ENCODE measurements at regions not wholly inside any gene's neighbourhood (a gene's known extent, or its start where the extent isn't known, plus 50 kb on each side); places are given as distances from the start of the nearest gene placed in this dataset.

DNA sequence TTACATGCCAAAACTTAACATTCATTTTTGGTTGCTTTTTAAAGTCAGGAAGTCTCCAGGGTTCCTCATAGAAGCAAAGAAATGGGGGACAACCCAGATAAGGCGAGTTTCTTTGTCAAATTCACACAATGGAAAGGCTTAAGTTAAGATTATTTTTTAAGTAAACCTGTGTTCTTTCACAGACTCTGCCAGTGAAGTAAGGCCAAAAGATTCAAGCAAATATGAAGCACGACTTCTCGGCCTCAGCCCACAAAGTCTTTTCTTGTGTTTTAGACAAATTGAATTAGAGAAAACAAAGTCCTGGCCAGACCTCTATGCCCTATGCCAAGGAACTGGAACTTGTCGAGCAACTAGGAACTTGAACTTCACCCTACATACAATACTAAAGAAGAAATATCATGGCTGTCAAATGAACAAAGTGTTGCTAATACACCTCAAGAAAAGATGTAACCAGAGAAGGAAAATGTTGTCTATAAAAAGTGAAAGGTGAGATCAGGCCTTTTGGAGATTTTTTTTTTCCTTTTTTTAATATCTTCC is 540.0 kb upstream of the JARID2 start:
- no peak overlapping the region for H3K27ac Mint-ChIP-seq
- H3K36me3 Mint-ChIP-seq (ENCODE audit: low read depth) = peaks cover 14% of the 10 kb centered on the region
- H3K9me3 Mint-ChIP-seq = no peaks in the 10 kb centered on the region
- no peaks in the 10 kb centered on the region for H3K27me3 Mint-ChIP-seq (ENCODE audit: low read depth)
- H3K4me3 Mint-ChIP-seq = no peak overlapping the region
- no peak for DNase-seq (ENCODE audit: low spot score)
- H3K4me1 Mint-ChIP-seq (ENCODE audit: low read depth) = peaks cover 28% of the 10 kb centered on the region

DNA sequence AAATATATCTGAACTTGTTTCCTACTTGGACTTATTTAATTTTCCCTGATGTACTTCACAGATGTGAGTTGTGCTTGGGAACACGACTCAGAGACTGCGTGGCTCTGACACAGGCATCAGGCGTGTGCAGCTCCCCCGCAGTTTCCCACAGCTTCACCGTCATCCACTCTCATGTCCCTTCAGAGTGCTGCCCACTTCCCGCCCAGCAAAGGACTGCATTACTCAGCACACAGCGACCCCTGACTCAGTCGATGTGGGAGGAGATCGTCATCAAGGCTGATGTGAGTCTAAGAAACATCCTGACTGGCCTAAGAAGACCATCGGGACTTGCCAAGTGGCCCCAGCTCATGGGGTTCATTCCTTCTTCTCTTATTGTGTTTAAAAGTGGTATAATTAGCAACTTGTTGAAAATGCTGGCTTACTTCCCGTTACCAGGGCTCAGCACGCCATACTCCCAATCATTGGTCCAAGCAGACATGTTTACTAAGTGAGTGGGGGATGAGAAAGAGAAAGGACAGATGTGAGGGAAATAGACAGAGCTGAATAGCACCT is 539.4 kb upstream of the JARID2 start:
- Mint-ChIP-seq H3K4me3 (peak overlapping the region; percentile 33), H3K9me3 (no peaks in the 10 kb centered on the region), H3K36me3 (ENCODE audit: low read depth) (peaks cover 14% of the 10 kb centered on the region), H3K27ac (peak overlapping the region; percentile 6), H3K27me3 (ENCODE audit: low read depth) (no peaks in the 10 kb centered on the region), H3K4me1 (ENCODE audit: low read depth) (peaks cover 33% of the 10 kb centered on the region)
- DNase-seq (ENCODE audit: low spot score) = peak; percentile 90

DNA sequence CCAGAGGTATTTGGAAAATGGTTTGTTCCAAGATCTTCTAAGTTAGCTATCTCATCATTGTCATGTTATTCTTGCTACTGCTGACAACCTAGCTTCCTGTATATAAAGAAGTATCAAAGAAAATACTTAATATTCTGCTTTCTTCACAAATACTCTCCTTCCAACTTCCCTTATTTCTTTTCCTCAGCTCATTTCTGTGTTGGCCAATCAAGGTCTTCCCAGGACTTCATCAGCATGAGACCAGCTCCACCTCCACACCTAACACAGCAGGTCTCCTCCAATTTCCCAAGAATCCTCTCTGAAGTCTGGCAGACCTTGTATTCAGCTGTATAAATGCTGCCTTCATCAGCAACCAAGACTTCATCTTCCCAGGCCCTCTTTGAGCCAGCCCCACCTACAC is 538.6 kb upstream of the JARID2 start:
- no peak overlapping the region for H3K4me3 Mint-ChIP-seq

GRCh38 chr6:14707971-14708465 is 537.9 kb upstream of the JARID2 start:
- H3K4me1 Mint-ChIP-seq (ENCODE audit: low read depth) = peaks cover 38% of the 10 kb centered on the region
- no peaks in the 10 kb centered on the region for H3K27me3 Mint-ChIP-seq (ENCODE audit: low read depth)
- H3K4me3 Mint-ChIP-seq = no peak overlapping the region

More for the DNA sequence above, 538.6 kb upstream of the JARID2 start:
- DNase-seq (ENCODE audit: low spot score) = no peak
- Mint-ChIP-seq H3K9me3 (no peaks in the 10 kb centered on the region), H3K27ac (no peak overlapping the region), H3K36me3 (ENCODE audit: low read depth) (peaks cover 14% of the 10 kb centered on the region), H3K4me1 (ENCODE audit: low read depth) (peaks cover 35% of the 10 kb centered on the region), H3K27me3 (ENCODE audit: low read depth) (no peaks in the 10 kb centered on the region)

DNA sequence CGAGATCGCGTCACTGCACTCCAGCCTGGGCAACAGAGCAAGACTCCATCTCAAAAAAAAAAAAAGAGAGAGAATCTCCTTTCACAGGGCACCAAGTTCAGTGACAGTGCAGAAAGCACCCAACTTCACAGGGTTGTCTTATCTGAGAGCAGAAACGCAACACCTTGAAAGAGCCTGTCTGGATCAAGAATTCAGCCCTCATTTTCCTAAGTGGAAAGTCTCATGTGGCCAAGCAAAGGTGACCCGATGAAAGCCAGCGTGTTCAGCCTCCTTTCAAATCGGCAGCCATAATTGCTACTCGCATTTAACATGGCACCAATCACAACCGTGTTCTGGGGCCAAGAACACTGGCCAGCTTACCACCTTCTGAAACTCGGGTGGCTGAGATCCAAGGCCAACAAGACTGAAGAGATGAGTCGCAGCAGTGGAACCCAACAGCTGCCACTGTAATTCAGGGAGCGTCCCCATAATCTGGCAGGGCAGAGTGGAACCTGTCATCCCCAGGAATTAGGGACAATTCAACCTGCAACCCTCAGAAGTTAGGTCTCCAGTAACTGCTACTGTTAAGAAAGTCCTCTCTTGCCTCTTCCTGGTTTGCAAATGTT is 536.7 kb upstream of the JARID2 start:
- Mint-ChIP-seq H3K4me3 (no peak overlapping the region), H3K36me3 (ENCODE audit: low read depth) (peaks cover 12% of the 10 kb centered on the region), H3K27ac (no peak overlapping the region), H3K9me3 (no peaks in the 10 kb centered on the region), H3K4me1 (ENCODE audit: low read depth) (peaks cover 40% of the 10 kb centered on the region), H3K27me3 (ENCODE audit: low read depth) (no peaks in the 10 kb centered on the region)
- no peak for DNase-seq (ENCODE audit: low spot score)

More at GRCh38 chr6:14707971-14708465, 537.9 kb upstream of the JARID2 start:
- no peak for DNase-seq (ENCODE audit: low spot score)
- Mint-ChIP-seq H3K36me3 (ENCODE audit: low read depth) (peaks cover 14% of the 10 kb centered on the region), H3K27ac (no peak overlapping the region), H3K9me3 (no peaks in the 10 kb centered on the region)

DNA sequence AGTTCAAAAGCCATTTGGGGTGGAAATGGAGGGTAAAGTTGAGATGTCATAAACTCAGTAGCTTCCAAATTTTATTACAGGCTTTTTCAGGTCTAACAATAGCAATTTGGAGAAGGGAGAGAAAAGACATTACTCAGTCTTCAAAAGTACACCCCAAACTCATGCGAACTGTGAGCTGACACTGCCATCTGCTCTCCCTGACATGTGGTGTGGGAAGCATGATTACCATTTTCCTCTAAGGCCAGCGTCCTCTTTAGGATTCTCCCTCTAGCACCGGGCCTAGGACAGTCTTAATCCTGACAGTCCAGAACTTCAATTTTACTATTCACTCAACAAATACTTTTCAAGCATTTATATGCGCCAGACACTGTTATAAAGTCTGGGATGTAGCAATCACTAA is 536.0 kb upstream of the JARID2 start:
- Mint-ChIP-seq H3K4me3 (no peak overlapping the region), H3K36me3 (ENCODE audit: low read depth) (peaks cover 12% of the 10 kb centered on the region), H3K4me1 (ENCODE audit: low read depth) (peaks cover 39% of the 10 kb centered on the region), H3K9me3 (no peaks in the 10 kb centered on the region), H3K27me3 (ENCODE audit: low read depth) (no peaks in the 10 kb centered on the region), H3K27ac (no peak overlapping the region)
- DNase-seq (ENCODE audit: low spot score) = no peak

DNA sequence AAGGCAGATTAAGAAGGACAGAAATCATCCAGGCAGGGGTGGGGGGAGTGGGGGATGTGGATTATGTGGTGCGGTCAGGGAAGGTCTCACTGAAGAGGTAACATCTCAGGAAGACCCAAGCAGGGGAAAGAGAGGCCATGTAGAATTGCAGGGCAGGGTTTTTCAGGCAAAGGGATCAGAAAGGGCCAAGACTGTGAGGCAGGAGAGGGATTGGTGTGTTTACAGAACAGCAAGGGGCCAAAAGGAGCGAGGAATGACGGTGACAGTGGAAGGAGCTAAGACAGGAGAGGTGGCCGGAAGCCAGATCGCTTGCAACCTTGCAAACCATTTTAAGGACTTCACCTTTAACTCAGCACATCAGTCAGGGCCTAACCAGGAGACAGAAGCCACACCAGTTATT is 535.4 kb upstream of the JARID2 start:
- Mint-ChIP-seq H3K27me3 (ENCODE audit: low read depth) (no peaks in the 10 kb centered on the region), H3K4me3 (no peak overlapping the region), H3K36me3 (ENCODE audit: low read depth) (peaks cover 12% of the 10 kb centered on the region), H3K4me1 (ENCODE audit: low read depth) (peaks cover 41% of the 10 kb centered on the region), H3K9me3 (no peaks in the 10 kb centered on the region), H3K27ac (no peak overlapping the region)
- DNase-seq (ENCODE audit: low spot score) = no peak

- peak; percentile 79 for DNase-seq (ENCODE audit: low spot score)
- Mint-ChIP-seq H3K9me3 (no peaks in the 10 kb centered on the region), H3K27me3 (ENCODE audit: low read depth) (no peaks in the 10 kb centered on the region), H3K27ac (peak overlapping the region; percentile 88), H3K4me3 (peak overlapping the region; percentile 15), H3K36me3 (ENCODE audit: low read depth) (peaks cover 12% of the 10 kb centered on the region), H3K4me1 (ENCODE audit: low read depth) (peaks cover 43% of the 10 kb centered on the region)
Observed at GRCh38 chr6:14711056-14711703, 534.7 kb upstream of the JARID2 start.

- Mint-ChIP-seq H3K27me3 (ENCODE audit: low read depth) (no peaks in the 10 kb centered on the region), H3K4me3 (no peak overlapping the region), H3K36me3 (ENCODE audit: low read depth) (peaks cover 12% of the 10 kb centered on the region), H3K27ac (no peak overlapping the region), H3K9me3 (no peaks in the 10 kb centered on the region), H3K4me1 (ENCODE audit: low read depth) (peaks cover 42% of the 10 kb centered on the region)
- DNase-seq (ENCODE audit: low spot score) = no peak
Observed at GRCh38 chr6:14711704-14712379, 534.0 kb upstream of the JARID2 start.

DNA sequence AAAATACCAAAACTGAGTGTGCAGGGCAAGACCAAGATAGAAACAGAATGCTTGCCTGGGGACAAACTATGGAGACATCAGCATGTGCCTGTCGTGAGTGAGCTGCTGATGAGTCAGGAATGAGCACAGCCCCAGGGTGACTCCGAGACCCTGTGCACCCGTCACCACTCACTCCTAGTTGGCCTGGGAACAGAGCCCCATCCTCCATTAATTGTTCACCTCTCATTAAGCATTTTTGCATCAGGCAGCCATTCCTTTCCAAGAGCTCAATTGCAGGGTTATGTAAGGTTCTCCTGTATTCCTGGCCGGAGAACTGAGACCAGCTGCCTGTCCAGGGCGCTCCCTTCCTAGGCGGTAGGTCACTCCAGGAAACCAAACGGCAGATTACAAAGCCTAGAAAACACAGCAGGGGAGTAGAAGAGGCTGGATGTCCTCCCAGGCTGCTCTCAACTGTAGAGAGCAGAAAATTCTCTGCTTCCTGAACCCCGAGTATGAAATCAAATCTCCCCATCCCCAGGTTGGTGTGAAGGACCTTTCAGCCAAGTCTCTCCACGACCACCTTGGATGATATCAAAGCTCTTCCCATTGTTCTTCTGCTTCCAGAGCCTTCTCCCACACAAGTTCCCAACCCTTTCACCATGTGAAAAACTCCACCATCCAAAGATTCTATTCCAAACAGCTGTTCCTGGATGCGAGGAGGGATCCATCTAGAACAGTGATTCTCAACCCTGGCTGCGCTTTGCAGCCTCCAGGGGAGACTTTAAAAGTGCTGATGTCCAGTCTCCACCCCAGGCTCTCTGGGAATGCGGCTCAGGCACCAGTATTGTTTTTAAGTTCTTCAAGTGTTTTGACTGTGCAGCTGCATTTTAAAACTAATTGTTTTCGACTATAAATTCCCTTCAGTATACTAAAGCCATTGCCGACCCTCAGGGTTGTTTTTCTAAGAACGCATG is 532.6 kb upstream of the JARID2 start:
- no peak overlapping the region for H3K4me3 Mint-ChIP-seq
- H3K27me3 Mint-ChIP-seq (ENCODE audit: low read depth) = no peaks in the 10 kb centered on the region
- peaks cover 5% of the 10 kb centered on the region for H3K36me3 Mint-ChIP-seq (ENCODE audit: low read depth)
- H3K27ac Mint-ChIP-seq = no peak overlapping the region
- H3K4me1 Mint-ChIP-seq (ENCODE audit: low read depth) = peaks cover 41% of the 10 kb centered on the region
- DNase-seq (ENCODE audit: low spot score) = no peak
- no peaks in the 10 kb centered on the region for H3K9me3 Mint-ChIP-seq

GRCh38 chr6:14713966-14714631 is 531.8 kb upstream of the JARID2 start:
- no peaks in the 10 kb centered on the region for H3K27me3 Mint-ChIP-seq (ENCODE audit: low read depth)
- H3K27ac Mint-ChIP-seq = no peak overlapping the region
- H3K36me3 Mint-ChIP-seq (ENCODE audit: low read depth) = peaks cover 5% of the 10 kb centered on the region
- no peaks in the 10 kb centered on the region for H3K9me3 Mint-ChIP-seq
- H3K4me1 Mint-ChIP-seq (ENCODE audit: low read depth) = peaks cover 41% of the 10 kb centered on the region
- no peak overlapping the region for H3K4me3 Mint-ChIP-seq
- DNase-seq (ENCODE audit: low spot score) = no peak

- Mint-ChIP-seq H3K4me1 (ENCODE audit: low read depth) (peaks cover 44% of the 10 kb centered on the region), H3K4me3 (no peak overlapping the region)
Observed at GRCh38 chr6:14715076-14715475, 530.8 kb upstream of the JARID2 start.

More at GRCh38 chr6:14715076-14715475, 530.8 kb upstream of the JARID2 start:
- no peak for DNase-seq (ENCODE audit: low spot score)
- Mint-ChIP-seq H3K27ac (no peak overlapping the region), H3K36me3 (ENCODE audit: low read depth) (peaks cover 4% of the 10 kb centered on the region), H3K27me3 (ENCODE audit: low read depth) (no peaks in the 10 kb centered on the region), H3K9me3 (no peaks in the 10 kb centered on the region)

Measured in T-helper 2 cell treated with Interferon-gamma antibody and Interleukin-4, amounts not matched to agents 5 μg/mL and 100 μg/mL, for 36 hours (primary cell).